ENCODE measurements at regions not wholly inside any gene's neighbourhood (a gene's known extent, or its start where the extent isn't known, plus 50 kb on each side); places are given as distances from the start of the nearest gene placed in this dataset.
"Not testable (repeated sequence)": the region's sequence is repeated elsewhere in the genome, so short reads cannot be mapped to it uniquely, and the experiment has no call there.

DNA sequence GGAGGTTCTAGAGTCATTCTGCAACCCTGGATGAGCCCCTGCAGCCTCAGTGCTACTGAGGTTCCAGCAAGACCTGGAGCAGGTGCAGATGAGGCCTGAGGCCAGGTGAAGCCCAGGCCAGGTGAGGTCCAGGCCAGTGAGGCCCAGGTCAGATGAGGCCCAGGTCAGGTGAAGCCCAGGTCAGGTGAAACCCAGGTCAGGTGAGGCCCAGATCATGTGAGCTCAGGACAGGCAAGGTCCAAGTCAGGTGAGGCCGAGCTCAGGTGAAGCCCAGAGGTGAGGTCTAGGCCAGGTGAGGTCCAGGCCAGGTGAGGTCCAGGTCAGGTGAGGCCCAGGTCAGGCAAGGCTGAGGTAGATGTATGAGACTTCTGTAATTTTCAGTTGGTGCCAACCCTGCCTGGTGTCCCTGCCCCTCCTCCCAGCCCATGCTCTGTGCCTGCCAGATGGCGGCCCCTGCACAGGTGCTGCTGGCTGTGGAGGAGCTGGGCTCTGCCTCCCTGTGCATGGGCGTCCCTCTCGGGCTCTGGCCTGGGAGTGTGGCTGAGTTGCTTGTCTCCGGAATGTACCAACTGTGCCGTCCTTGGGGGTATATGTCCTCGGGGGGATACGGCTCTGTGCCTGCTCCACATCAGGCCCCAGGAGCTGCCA is 388.5 kb downstream of the TMEM121 start:
- H3K36me3 ChIP-seq (replicated peaks in 1 of 2; ENCODE audit: control insufficient read depth in 1 of 2, insufficient read depth in 2 of 2, low read length in 2 of 2), result no peaks in the 10 kb centered on the region
- no peaks in the 10 kb centered on the region for H3K9me3 ChIP-seq (ENCODE audit: low read length)
- no CpG with 5 or more reads among the region's 8 CpGs for WGBS (ENCODE audit: low lambda C conversion rate)
- no peak overlapping the region for H3K27ac ChIP-seq (ENCODE audit: extremely low read length, insufficient read depth, low read length)
- intact Hi-C loops (cut with micrococcal nuclease; ENCODE audit: unreplicated experiment) (no loop called here), in situ Hi-C loops (cut with HindIII; ENCODE audit: extremely low pct_ligation_motif_present, low pct_unique_long_range_greater_than_20kb) (no loop called here)
- ATAC-seq (no peak), FAIRE-seq (no peak), DNase-seq (ENCODE audit: low spot score) (no peak)
- no TSS peak for BruUV-seq (replicated peaks)
- 0 out of 2 replicates have a peak, but pooled peaks cover 2% of the 10 kb centered on the region for H4K20me1 ChIP-seq (ENCODE audit: insufficient read depth, low read length)
- H3K9ac ChIP-seq (ENCODE audit: insufficient read depth, low read depth, low read length), result no peak overlapping the region
- H3K79me2 ChIP-seq (ENCODE audit: insufficient read depth, low read length), result no peaks in the 10 kb centered on the region
- H3K27me3 ChIP-seq (ENCODE audit: control insufficient read depth in 1 of 2, insufficient read depth in 2 of 2, low read length in 2 of 2), result peaks cover 6 to 8% of the 10 kb centered on the region in 2 experiments; a peak in 3 of 5 replicates
- TF ChIP-seq GATAD2A (CRISPR knock-in tag; IDR thresholded peaks at IDR 0.05) (no peak), ZFP41 (CRISPR knock-in tag; IDR thresholded peaks at IDR 0.05; ENCODE audit: borderline replicate concordance) (no peak), EEA1 (CRISPR knock-in tag; IDR thresholded peaks at IDR 0.05; ENCODE audit: borderline replicate concordance) (no peak), SP140L (CRISPR knock-in tag; IDR thresholded peaks at IDR 0.05; ENCODE audit: borderline replicate concordance) (no peak), ERF (CRISPR knock-in tag; IDR thresholded peaks at IDR 0.05) (no peak)
- TF ChIP-seq, protein P1, sequence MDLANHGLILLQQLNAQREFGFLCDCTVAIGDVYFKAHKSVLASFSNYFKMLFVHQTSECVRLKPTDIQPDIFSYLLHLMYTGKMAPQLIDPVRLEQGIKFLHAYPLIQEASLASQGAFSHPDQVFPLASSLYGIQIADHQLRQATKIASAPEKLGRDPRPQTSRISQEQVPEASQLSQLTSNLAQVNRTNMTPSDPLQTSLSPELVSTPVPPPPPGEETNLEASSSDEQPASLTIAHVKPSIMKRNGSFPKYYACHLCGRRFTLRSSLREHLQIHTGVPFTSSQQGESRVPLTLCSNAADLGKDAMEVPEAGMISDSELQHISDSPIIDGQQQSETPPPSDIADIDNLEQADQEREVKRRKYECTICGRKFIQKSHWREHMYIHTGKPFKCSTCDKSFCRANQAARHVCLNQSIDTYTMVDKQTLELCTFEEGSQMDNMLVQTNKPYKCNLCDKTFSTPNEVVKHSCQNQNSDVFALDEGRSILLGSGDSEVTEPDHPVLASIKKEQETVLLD (CRISPR knock-in tag; IDR thresholded peaks at IDR 0.05; ENCODE audit: low read depth), result no peak
- TF ChIP-seq, protein P2, sequence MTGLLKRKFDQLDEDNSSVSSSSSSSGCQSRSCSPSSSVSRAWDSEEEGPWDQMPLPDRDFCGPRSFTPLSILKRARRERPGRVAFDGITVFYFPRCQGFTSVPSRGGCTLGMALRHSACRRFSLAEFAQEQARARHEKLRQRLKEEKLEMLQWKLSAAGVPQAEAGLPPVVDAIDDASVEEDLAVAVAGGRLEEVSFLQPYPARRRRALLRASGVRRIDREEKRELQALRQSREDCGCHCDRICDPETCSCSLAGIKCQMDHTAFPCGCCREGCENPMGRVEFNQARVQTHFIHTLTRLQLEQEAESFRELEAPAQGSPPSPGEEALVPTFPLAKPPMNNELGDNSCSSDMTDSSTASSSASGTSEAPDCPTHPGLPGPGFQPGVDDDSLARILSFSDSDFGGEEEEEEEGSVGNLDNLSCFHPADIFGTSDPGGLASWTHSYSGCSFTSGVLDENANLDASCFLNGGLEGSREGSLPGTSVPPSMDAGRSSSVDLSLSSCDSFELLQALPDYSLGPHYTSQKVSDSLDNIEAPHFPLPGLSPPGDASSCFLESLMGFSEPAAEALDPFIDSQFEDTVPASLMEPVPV (CRISPR knock-in tag; IDR thresholded peaks at IDR 0.05), result no peak
- TF ChIP-seq, protein P3, sequence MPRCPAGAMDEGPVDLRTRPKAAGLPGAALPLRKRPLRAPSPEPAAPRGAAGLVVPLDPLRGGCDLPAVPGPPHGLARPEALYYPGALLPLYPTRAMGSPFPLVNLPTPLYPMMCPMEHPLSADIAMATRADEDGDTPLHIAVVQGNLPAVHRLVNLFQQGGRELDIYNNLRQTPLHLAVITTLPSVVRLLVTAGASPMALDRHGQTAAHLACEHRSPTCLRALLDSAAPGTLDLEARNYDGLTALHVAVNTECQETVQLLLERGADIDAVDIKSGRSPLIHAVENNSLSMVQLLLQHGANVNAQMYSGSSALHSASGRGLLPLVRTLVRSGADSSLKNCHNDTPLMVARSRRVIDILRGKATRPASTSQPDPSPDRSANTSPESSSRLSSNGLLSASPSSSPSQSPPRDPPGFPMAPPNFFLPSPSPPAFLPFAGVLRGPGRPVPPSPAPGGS (CRISPR knock-in tag; IDR thresholded peaks at IDR 0.05), result no peak
- TF ChIP-seq, protein P4, sequence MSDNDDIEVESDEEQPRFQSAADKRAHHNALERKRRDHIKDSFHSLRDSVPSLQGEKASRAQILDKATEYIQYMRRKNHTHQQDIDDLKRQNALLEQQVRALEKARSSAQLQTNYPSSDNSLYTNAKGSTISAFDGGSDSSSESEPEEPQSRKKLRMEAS (IDR thresholded peaks at IDR 0.05), result no peak
- POLR2A ChIA-PET, result no interaction called here
- H2AFZ ChIP-seq (ENCODE audit: low read length), result no peak overlapping the region
- no peak overlapping the region for H3K4me2 ChIP-seq (ENCODE audit: low read depth, low read length)
- CTCF ChIA-PET (ENCODE audit: low intra/inter-chr PET ratio, low total read pairs), result no interaction called here
- no peaks in the 10 kb centered on the region for H3K4me1 ChIP-seq (ENCODE audit: insufficient read depth, low read length)
- H3K4me3 ChIP-seq (replicated peaks in 1 of 3; ENCODE audit: insufficient read depth in 1 of 3, low read depth in 2 of 3, low read length in 3 of 3), result no peak overlapping the region

DNA sequence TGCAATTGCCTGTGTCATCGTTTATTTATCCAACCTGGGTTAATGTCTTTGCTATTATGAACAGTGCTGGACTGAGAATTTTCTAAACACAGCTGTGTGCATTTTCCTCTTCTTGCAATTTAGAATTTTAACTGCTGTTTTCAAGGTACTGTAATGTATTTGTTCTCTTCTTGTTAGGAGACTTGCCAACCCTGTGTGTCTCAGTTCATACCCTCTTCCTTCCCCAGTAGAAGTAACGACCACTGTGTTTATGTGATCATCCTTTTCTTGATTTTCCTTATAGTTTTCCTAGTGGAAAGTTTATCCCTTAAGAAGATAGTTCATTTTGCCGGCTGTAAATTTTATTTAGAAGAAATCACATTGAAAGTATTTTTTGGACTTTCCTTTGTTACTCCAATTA is 389.2 kb downstream of the TMEM121 start:
- in situ Hi-C loops (cut with HindIII; ENCODE audit: extremely low pct_ligation_motif_present, low pct_unique_long_range_greater_than_20kb); DNase-seq (ENCODE audit: low spot score); BruUV-seq (replicated peaks); intact Hi-C loops (cut with micrococcal nuclease; ENCODE audit: unreplicated experiment); H3K27ac ChIP-seq (ENCODE audit: extremely low read length, insufficient read depth, low read length); H3K9me3 ChIP-seq (ENCODE audit: low read length); H4K20me1 ChIP-seq (ENCODE audit: insufficient read depth, low read length); H2AFZ ChIP-seq (ENCODE audit: low read length); H3K79me2 ChIP-seq (ENCODE audit: insufficient read depth, low read length); H3K4me2 ChIP-seq (ENCODE audit: low read depth, low read length); H3K4me1 ChIP-seq (ENCODE audit: insufficient read depth, low read length); CTCF ChIA-PET (ENCODE audit: low intra/inter-chr PET ratio, low total read pairs); POLR2A ChIA-PET; FAIRE-seq; H3K27me3 ChIP-seq (ENCODE audit: control insufficient read depth in 1 of 2, insufficient read depth in 2 of 2, low read length in 2 of 2); H3K36me3 ChIP-seq (replicated peaks in 1 of 2; ENCODE audit: control insufficient read depth in 1 of 2, insufficient read depth in 2 of 2, low read length in 2 of 2); H3K9ac ChIP-seq (ENCODE audit: insufficient read depth, low read depth, low read length); H3K4me3 ChIP-seq (replicated peaks in 1 of 3; ENCODE audit: insufficient read depth in 1 of 3, low read depth in 2 of 3, low read length in 3 of 3); ATAC-seq: not testable (repeated sequence)
- WGBS (ENCODE audit: low lambda C conversion rate), result 0% methylated on average over 3 of the region's 3 CpGs

All from HepG2 (cell line).